IMR-90 (cell line): ENCODE measurements at regions not wholly inside any gene's neighbourhood (a gene's known extent, or its start where the extent isn't known, plus 50 kb on each side); places are given as distances from the start of the nearest gene placed in this dataset.

Experiments used
- ATAC-seq: fragments of 200-7000 bp; cut with Tn5 transposase; 2 replicates; pipeline ENCODE4 v1.9.1; 2020; ENCODE audit warnings: low read depth, mild to moderate bottlenecking, moderate library complexity
- BruUV-seq: library from RNA; stranded (reverse); fragments of 400-500 nt; replicated peaks from 2 replicates; lab custom pipeline; 2021; lab: Mats Ljungman, UMichigan
- CTCF ChIA-PET: fragments of 300-600 bp; formaldehyde crosslinking; extraction: SDS; loops from one replicate; lab custom pipeline; 2021; ENCODE audit warnings: antibody characterized with exemption; lab: Yijun Ruan, JAX
- POLR2A ChIA-PET: fragments of 300-600 bp; sonication (Branson Sonifier 250); formaldehyde crosslinking; loops from one replicate; lab custom pipeline; 2022; ENCODE audit warnings: antibody characterized with exemption; ENCODE audit not compliant: unreplicated experiment; lab: Charles Lee
- DNase-seq: peaks from one replicate; pipeline ENCODE4 v3.0.0; 2013
- H2AFZ ChIP-seq: replicated peaks from 2 replicates; pipeline ENCODE3; 2013; ENCODE audit warnings: low read length, mild to moderate bottlenecking; ENCODE audit not compliant: poor library complexity
- H2AK5ac ChIP-seq: 2 replicates; pipeline ENCODE4 v1.6.1; 2013; ENCODE audit warnings: low read depth, low read length, inconsistent platforms
- H2AK9ac ChIP-seq: replicated peaks from 2 replicates; pipeline ENCODE3; 2013; ENCODE audit warnings: mild to moderate bottlenecking, low read depth, low read length, moderate library complexity; ENCODE audit not compliant: poor library complexity
- H2BK120ac ChIP-seq: 2 replicates; pipeline ENCODE4 v1.6.1; 2013; ENCODE audit warnings: low read depth, low read length, inconsistent platforms
- H2BK15ac ChIP-seq: 3 replicates; pipeline ENCODE4 v1.6.1; 2013; ENCODE audit warnings: low read depth, low read length, inconsistent platforms
- H2BK20ac ChIP-seq: 2 replicates; pipeline ENCODE4 v1.6.1; 2013; ENCODE audit warnings: low read depth, mild to moderate bottlenecking, inconsistent platforms, low read length, moderate library complexity
- H2BK5ac ChIP-seq: 2 replicates; pipeline ENCODE4 v1.6.1; 2013; ENCODE audit warnings: mild to moderate bottlenecking, low read depth, low read length, inconsistent platforms; ENCODE audit not compliant: poor library complexity, severe bottlenecking
- H3K14ac ChIP-seq: replicated peaks from 2 replicates; pipeline ENCODE4 v1.6.1; 2013; ENCODE audit warnings: low read depth, low read length, inconsistent platforms
- H3K18ac ChIP-seq: 2 replicates; pipeline ENCODE4 v1.6.1; 2013; ENCODE audit warnings: low read depth, low read length, control low read depth
- H3K23ac ChIP-seq: 2 replicates; pipeline ENCODE4 v1.6.1; 2013; ENCODE audit warnings: low read depth, low read length, inconsistent platforms
- H3K27ac ChIP-seq: 2 replicates; pipeline ENCODE4 v1.5.1; 2013; ENCODE audit warnings: mild to moderate bottlenecking, control low read depth, low read length; ENCODE audit not compliant: insufficient read depth
- H3K27me3 ChIP-seq: 2 replicates; pipeline ENCODE4 v1.6.1; 2013; ENCODE audit warnings: low read length; ENCODE audit not compliant: control insufficient read depth, insufficient read depth
- H3K36me3 ChIP-seq: 2 replicates; pipeline ENCODE4 v1.6.1; 2013; ENCODE audit warnings: low read length, mixed read lengths; ENCODE audit not compliant: control insufficient read depth, insufficient read depth
- H3K4ac ChIP-seq: 2 replicates; pipeline ENCODE4 v1.6.1; 2013; ENCODE audit warnings: low read depth, low read length, inconsistent platforms
- H3K4me1 ChIP-seq: 2 replicates; pipeline ENCODE4 v1.6.1; 2013; ENCODE audit warnings: low read length, mixed read lengths; ENCODE audit not compliant: control insufficient read depth, insufficient read depth
- H3K4me2 ChIP-seq: 2 replicates; pipeline ENCODE4 v1.6.1; 2013; ENCODE audit warnings: low read depth, mild to moderate bottlenecking, control low read depth, low read length, moderate library complexity
- H3K4me3 ChIP-seq: 2 replicates; pipeline ENCODE4 v1.5.1; 2013; ENCODE audit warnings: low read depth, mild to moderate bottlenecking, control low read depth, low read length, moderate library complexity; ENCODE audit not compliant: insufficient read depth
- H3K56ac ChIP-seq: 2 replicates; pipeline ENCODE4 v1.6.1; 2013; ENCODE audit warnings: low read length, inconsistent platforms; ENCODE audit not compliant: insufficient read depth; ENCODE audit errors: extremely low read depth
- H3K79me1 ChIP-seq, 2 experiments: 2 replicates each; pipeline ENCODE4 v1.6.1; 2013; ENCODE audit warnings: low read length in 2 of 2, inconsistent platforms in 1 of 2, low read depth in 1 of 2
- H3K9ac ChIP-seq: 2 replicates; pipeline ENCODE4 v1.6.1; 2013; ENCODE audit warnings: low read depth, low read length, control low read depth
- H3K9me1 ChIP-seq: 2 replicates; pipeline ENCODE4 v1.6.1; 2013; ENCODE audit warnings: low read length, inconsistent platforms; ENCODE audit not compliant: insufficient read depth
- H3K9me3 ChIP-seq: 2 replicates; pipeline ENCODE4 v1.6.1; 2013; ENCODE audit warnings: low read length; ENCODE audit not compliant: control insufficient read depth, insufficient read depth
- H4K20me1 ChIP-seq: 2 replicates; pipeline ENCODE4 v1.6.1; 2013; ENCODE audit warnings: low read length, inconsistent platforms; ENCODE audit not compliant: insufficient read depth
- H4K5ac ChIP-seq: 2 replicates; pipeline ENCODE4 v1.6.1; 2013; ENCODE audit warnings: mild to moderate bottlenecking, low read depth, low read length, control low read depth
- H4K8ac ChIP-seq, 2 experiments: 2 replicates each; pipeline ENCODE4 v1.6.1; 2013; ENCODE audit warnings: low read depth in 2 of 2, low read length in 2 of 2, control low read depth in 1 of 2, inconsistent platforms in 1 of 2
- H4K91ac ChIP-seq: 2 replicates; pipeline ENCODE4 v1.6.1; 2013; ENCODE audit warnings: low read depth, low read length, inconsistent platforms; ENCODE audit not compliant: insufficient read depth
- CEBPB ChIP-seq: IDR thresholded peaks from 2 replicates; pipeline ENCODE4 v1.6.1; 2012; ENCODE audit warnings: low read depth, low read length, improper control_type of control experiment
- CHD1 ChIP-seq: IDR thresholded peaks from 2 replicates; pipeline ENCODE4 v1.6.1; 2012; ENCODE audit warnings: low read depth, low read length, improper control_type of control experiment
- CTCF ChIP-seq: conservative IDR thresholded peaks from 2 replicates; pipeline ENCODE4 v1.5.1; 2012; ENCODE audit warnings: mild to moderate bottlenecking, low read depth, low read length, improper control_type of control experiment
- POLR2A ChIP-seq: IDR thresholded peaks from 2 replicates; pipeline ENCODE4 v1.6.1; 2012; ENCODE audit warnings: mild to moderate bottlenecking, low read depth, low read length
- USF2 ChIP-seq: fragments of 150-350 bp; IDR thresholded peaks from 2 replicates; pipeline ENCODE4 v1.6.1; 2017; ENCODE audit warnings: mild to moderate bottlenecking, antibody characterized with exemption, low read length, low read depth
- WGBS, 2 experiments: methylation state at CpG; one replicate each; pipeline versions ENCODE4 v1.1.5 to v1.1.7; 2013; ENCODE audit warnings: missing lambda C conversion rate in 2 of 2; ENCODE audit not compliant: insufficient read length in 1 of 2; ENCODE audit errors: extremely low coverage in 2 of 2; 5-methylcytosine and 5-hydroxymethylcytosine counted together
- dilution Hi-C: fragments of 300-500 bp; cut with HindIII; formaldehyde crosslinking; loops from one replicate; pipeline ENCODE4 v1.14.3; 2018; ENCODE audit warnings: low sequenced_read_pairs; ENCODE audit not compliant: unreplicated experiment
- in situ Hi-C: fragments of 300-500 bp; cut with MboI; formaldehyde crosslinking; loops from 3 replicates; pipeline ENCODE4 v1.14.3; 2019; ENCODE audit warnings: low sequenced_read_pairs, inconsistent platforms, mixed read lengths
- intact Hi-C: fragments of 100-400 bp; cut with micrococcal nuclease; formaldehyde crosslinking; loops from 2 replicates; pipeline ENCODE4 v1.10.0; 2022

GRCh38 chr3:140770977-140771667 is 93.3 kb downstream of the TRIM42 start:
- Histone ChIP-seq H4K8ac (no peak overlapping the region), H2AFZ (peak overlapping the region; percentile 70), H2BK120ac (no peak overlapping the region), H2BK20ac (no peak overlapping the region), H4K91ac (no peak overlapping the region), H2AK9ac (no peak overlapping the region), H2AK5ac (no peak overlapping the region), H3K14ac (no peak overlapping the region), H3K4me2 (no peak overlapping the region), H3K9ac (no peak overlapping the region), H4K5ac (no peak overlapping the region), H3K56ac (no peak overlapping the region), H3K27ac (no peak overlapping the region), H3K4me1 (no peaks in the 10 kb centered on the region), H3K4me3 (no peak overlapping the region), H3K9me3 (no peaks in the 10 kb centered on the region), H3K27me3 (no peaks in the 10 kb centered on the region), H3K9me1 (no peaks in the 10 kb centered on the region), H3K23ac (no peak overlapping the region), H3K36me3 (no peaks in the 10 kb centered on the region), H3K18ac (no peak overlapping the region), H2BK5ac (no peak overlapping the region), H3K79me1 (no peaks in the 10 kb centered on the region), H4K20me1 (no peaks in the 10 kb centered on the region), H3K4ac (no peak overlapping the region), H2BK15ac (no peak overlapping the region)
- DNase-seq, result no peak
- WGBS, 2 experiments, result 19% methylated on average over 2 of the region's 3 CpGs; no CpG with 5 or more reads in 1 of the 2 experiments
- CTCF ChIA-PET, result no interaction called here
- dilution Hi-C loops (no loop called here), intact Hi-C loops (no loop called here), in situ Hi-C loops (no loop called here)
- POLR2A ChIA-PET, result no interaction called here
- no TSS peak for BruUV-seq
- no peak for ATAC-seq
- no peak for TF ChIP-seq POLR2A
- no peak for TF ChIP-seq CHD1
- no peak for TF ChIP-seq USF2
- no peak for TF ChIP-seq CEBPB
- no peak for TF ChIP-seq CTCF
